GM10266 (cell line): ENCODE measurements at regions not wholly inside any gene's neighbourhood (a gene's known extent, or its start where the extent isn't known, plus 50 kb on each side); places are given as distances from the start of the nearest gene placed in this dataset.

Source experiments
- DNase-seq: peaks from one replicate; pipeline ENCODE4 v3.0.0; 2012; ENCODE audit errors: extremely low spot score
- CTCF ChIP-seq: IDR thresholded peaks from 2 replicates; pipeline ENCODE4 v1.5.1; 2012; ENCODE audit warnings: mild to moderate bottlenecking, low read depth; ENCODE audit not compliant: control insufficient read depth, insufficient read depth; ENCODE audit errors: missing control alignments

- no peak for TF ChIP-seq CTCF
- no peak for DNase-seq
Observed at GRCh38 chr19:56930647-56931535, 90.4 kb upstream of the PEG3 start.

- no peak for TF ChIP-seq CTCF
- no peak for DNase-seq
Observed at GRCh38 chr19:56933014-56933705, 92.6 kb upstream of the PEG3 start.

GRCh38 chr19:56934438-56935090 is 94.0 kb upstream of the PEG3 start:
- no peak for DNase-seq
- TF ChIP-seq CTCF = no peak

- no peak for DNase-seq
- no peak for TF ChIP-seq CTCF
Observed at GRCh38 chr19:56939951-56940350, 99.4 kb upstream of the PEG3 start.

- TF ChIP-seq CTCF = no peak
- peak; percentile 46 for DNase-seq
Observed at GRCh38 chr19:56942756-56943155, 102.2 kb upstream of the PEG3 start.

- DNase-seq = no peak
- no peak for TF ChIP-seq CTCF
Observed at GRCh38 chr19:56946159-56946558, 105.6 kb upstream of the PEG3 start.
